Smooth muscle cell (in vitro differentiated cells): ENCODE measurements at regions not wholly inside any gene's neighbourhood (a gene's known extent, or its start where the extent isn't known, plus 50 kb on each side); places are given as distances from the start of the nearest gene placed in this dataset.

Experiments
- DNase-seq: peaks from one replicate; lab custom pipeline; 2025; ENCODE audit not compliant: unreplicated experiment; lab: John Stamatoyannopoulos, UW
- H2AFZ ChIP-seq: fragments of 200-600 bp; sonication (generic); 2 replicates; pipeline ENCODE4 v1.6.0; 2016; ENCODE audit warnings: antibody characterized with exemption, low read depth, mild to moderate bottlenecking
- H3F3A ChIP-seq: fragments of 200-600 bp; sonication (generic); 2 replicates; pipeline ENCODE4 v1.6.0; 2017; ENCODE audit warnings: antibody characterized with exemption, low read depth
- H3K27ac ChIP-seq: fragments of 200-600 bp; sonication (generic); 2 replicates; pipeline ENCODE4 v1.5.1; 2016; ENCODE audit warnings: low read depth, mild to moderate bottlenecking
- H3K27me3 ChIP-seq: fragments of 200-600 bp; sonication (generic); 2 replicates; pipeline ENCODE4 v1.6.1; 2016; ENCODE audit warnings: low read depth, mild to moderate bottlenecking
- H3K36me3 ChIP-seq: fragments of 200-600 bp; sonication (generic); 2 replicates; pipeline ENCODE4 v1.5.1; 2016; ENCODE audit warnings: low read depth
- H3K4me1 ChIP-seq: fragments of 200-600 bp; sonication (generic); 2 replicates; pipeline ENCODE4 v1.5.1; 2016; ENCODE audit warnings: low read depth
- H3K4me2 ChIP-seq: fragments of 200-600 bp; sonication (generic); 2 replicates; pipeline ENCODE4 v1.6.0; 2016; ENCODE audit warnings: mild to moderate bottlenecking
- H3K4me3 ChIP-seq: fragments of 200-600 bp; sonication (generic); 2 replicates; pipeline ENCODE4 v1.5.1; 2016; ENCODE audit warnings: mild to moderate bottlenecking
- H3K79me2 ChIP-seq: fragments of 200-600 bp; sonication (generic); 2 replicates; pipeline ENCODE4 v1.6.0; 2016; ENCODE audit warnings: low read depth, mild to moderate bottlenecking
- H3K9ac ChIP-seq: fragments of 200-600 bp; sonication (generic); 2 replicates; pipeline ENCODE4 v1.6.0; 2016; ENCODE audit warnings: low read depth
- H3K9me3 ChIP-seq: fragments of 200-600 bp; sonication (generic); replicated peaks from 2 replicates; pipeline ENCODE4 v1.5.1; 2016; ENCODE audit warnings: low read depth
- H4K20me1 ChIP-seq: fragments of 200-600 bp; sonication (generic); 2 replicates; pipeline ENCODE4 v1.6.0; 2016; ENCODE audit warnings: low read depth
- CTCF ChIP-seq: fragments of 200-600 bp; sonication (generic); IDR thresholded peaks from 2 replicates; pipeline ENCODE4 v1.5.1; 2017; ENCODE audit warnings: borderline replicate concordance, mild to moderate bottlenecking, antibody characterized with exemption; ENCODE audit not compliant: insufficient read depth, poor library complexity, severe bottlenecking
- WGBS: methylation state at CpG from one replicate; pipeline ENCODE4 v1.1.7; 2016; ENCODE audit warnings: low lambda C conversion rate; 5-methylcytosine and 5-hydroxymethylcytosine counted together

- Histone ChIP-seq H4K20me1 (no peaks in the 10 kb centered on the region), H2AFZ (no peak overlapping the region), H3K9me3 (no peaks in the 10 kb centered on the region), H3K4me1 (no peaks in the 10 kb centered on the region), H3K4me3 (no peak overlapping the region), H3K4me2 (no peak overlapping the region), H3K79me2 (no peaks in the 10 kb centered on the region), H3K36me3 (no peaks in the 10 kb centered on the region), H3K27ac (no peak overlapping the region), H3K9ac (no peak overlapping the region), H3F3A (no peaks in the 10 kb centered on the region), H3K27me3 (no peaks in the 10 kb centered on the region)
- WGBS = 87% methylated on average over 3 of the region's 3 CpGs
- no peak for TF ChIP-seq CTCF
- no peak for DNase-seq
These were observed 1599.6 kb downstream of the SLITRK5 start for GRCh38 chr13:89270736-89271135.

- Histone ChIP-seq H3K79me2 (no peaks in the 10 kb centered on the region), H3K4me2 (peak overlapping the region; percentile 38), H3K27me3 (no peaks in the 10 kb centered on the region), H3F3A (no peaks in the 10 kb centered on the region), H3K9me3 (no peaks in the 10 kb centered on the region), H3K9ac (no peak overlapping the region), H3K36me3 (no peaks in the 10 kb centered on the region), H3K4me3 (no peak overlapping the region), H3K4me1 (no peaks in the 10 kb centered on the region), H4K20me1 (no peaks in the 10 kb centered on the region), H3K27ac (no peak overlapping the region), H2AFZ (peak overlapping the region; percentile 2)
- TF ChIP-seq CTCF = no peak
- no peak for DNase-seq
- 49% methylated on average over 5 of the region's 5 CpGs for WGBS
These were observed 1608.2 kb downstream of the SLITRK5 start for GRCh38 chr13:89279374-89279773.

- H3K9me3 ChIP-seq = no peaks in the 10 kb centered on the region
- H3K9ac ChIP-seq = no peak overlapping the region
- H3K4me3 ChIP-seq = no peak overlapping the region
- H3K4me1 ChIP-seq = no peaks in the 10 kb centered on the region
- H2AFZ ChIP-seq = no peak overlapping the region
- H3K79me2 ChIP-seq = no peaks in the 10 kb centered on the region
- no peaks in the 10 kb centered on the region for H3F3A ChIP-seq
- H3K4me2 ChIP-seq = no peak overlapping the region
- no peaks in the 10 kb centered on the region for H3K36me3 ChIP-seq
- WGBS = 95% methylated on average over 3 of the region's 3 CpGs
- TF ChIP-seq CTCF = no peak
- no peak overlapping the region for H3K27ac ChIP-seq
- DNase-seq = no peak
- H3K27me3 ChIP-seq = no peaks in the 10 kb centered on the region
- no peaks in the 10 kb centered on the region for H4K20me1 ChIP-seq
These were observed 1610.2 kb downstream of the SLITRK5 start for GRCh38 chr13:89281331-89281730.

GRCh38 chr13:89282241-89282640 is 1611.1 kb downstream of the SLITRK5 start:
- H3F3A ChIP-seq = no peaks in the 10 kb centered on the region
- 94% methylated on average over 1 of the region's 1 CpG for WGBS
- no peak overlapping the region for H3K9ac ChIP-seq
- no peaks in the 10 kb centered on the region for H3K36me3 ChIP-seq
- H3K9me3 ChIP-seq = no peaks in the 10 kb centered on the region
- no peaks in the 10 kb centered on the region for H3K79me2 ChIP-seq
- H3K4me2 ChIP-seq = no peak overlapping the region
- H3K4me3 ChIP-seq = no peak overlapping the region
- H3K27me3 ChIP-seq = no peaks in the 10 kb centered on the region
- H3K27ac ChIP-seq = no peak overlapping the region
- DNase-seq = no peak
- no peak overlapping the region for H2AFZ ChIP-seq
- H4K20me1 ChIP-seq = no peaks in the 10 kb centered on the region
- TF ChIP-seq CTCF = no peak
- no peaks in the 10 kb centered on the region for H3K4me1 ChIP-seq
